DMS153 (cell line): ENCODE measurements at regions not wholly inside any gene's neighbourhood (a gene's known extent, or its start where the extent isn't known, plus 50 kb on each side); places are given as distances from the start of the nearest gene placed in this dataset.

Source experiments
- DNase-seq: peaks from one replicate; lab custom pipeline; 2025; lab: John Stamatoyannopoulos, UW

DNA sequence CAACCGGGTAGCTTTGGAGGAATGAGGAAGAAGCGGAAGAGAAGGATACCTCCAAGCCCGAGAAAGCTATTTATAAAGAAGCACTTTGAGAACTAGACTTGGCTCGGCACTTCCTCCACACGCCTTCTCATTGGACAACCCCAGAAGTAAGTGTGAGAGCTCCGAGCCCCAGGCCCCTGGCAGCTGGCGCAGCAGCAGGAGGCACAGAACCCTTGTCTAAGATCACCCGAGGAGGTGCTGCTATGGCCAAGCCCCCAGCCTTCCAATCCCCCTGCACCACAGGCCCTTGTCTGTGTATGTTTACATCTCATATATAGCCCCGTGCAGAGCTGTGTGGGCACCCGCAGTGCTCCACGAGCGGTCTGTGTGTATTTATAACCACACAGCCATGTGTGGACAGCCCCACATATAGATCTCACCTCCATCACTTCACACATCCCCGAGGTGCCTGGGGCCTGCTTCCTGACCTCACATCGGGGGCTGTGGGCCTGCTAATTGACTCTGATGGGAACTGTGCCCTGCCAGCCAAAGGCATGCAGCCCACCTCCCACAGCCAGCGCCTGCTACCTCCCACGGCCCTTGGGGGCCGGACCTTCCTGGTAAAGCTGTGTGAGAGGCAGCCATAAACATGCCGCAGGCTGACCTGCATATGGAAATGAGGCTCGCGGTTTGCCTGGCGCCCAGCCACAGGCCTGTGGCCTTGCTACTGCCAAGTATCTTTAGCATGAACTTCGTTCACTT lies 96.1 kb downstream of the C17orf67 start:
- no peak for DNase-seq

DNA sequence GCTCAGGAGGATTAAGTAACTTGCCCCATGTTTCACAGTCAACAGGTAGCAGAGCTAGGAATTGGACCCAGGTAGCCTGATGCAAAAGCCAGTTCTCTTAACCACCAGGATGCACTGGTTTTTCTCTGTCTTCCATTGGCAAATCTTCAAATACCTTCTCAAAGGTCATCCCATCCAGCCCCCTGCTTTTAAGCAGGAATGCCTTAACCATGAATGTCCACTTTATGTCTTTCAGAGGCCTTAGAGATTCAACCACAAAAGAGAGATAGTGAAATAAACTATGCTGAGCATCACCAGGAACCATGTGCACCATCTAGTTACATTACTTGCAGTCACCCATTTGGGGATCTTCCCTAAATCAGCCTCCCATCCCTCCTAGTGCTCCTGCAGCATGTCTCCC lies 94.3 kb downstream of the C17orf67 start:
- no peak for DNase-seq

DNA sequence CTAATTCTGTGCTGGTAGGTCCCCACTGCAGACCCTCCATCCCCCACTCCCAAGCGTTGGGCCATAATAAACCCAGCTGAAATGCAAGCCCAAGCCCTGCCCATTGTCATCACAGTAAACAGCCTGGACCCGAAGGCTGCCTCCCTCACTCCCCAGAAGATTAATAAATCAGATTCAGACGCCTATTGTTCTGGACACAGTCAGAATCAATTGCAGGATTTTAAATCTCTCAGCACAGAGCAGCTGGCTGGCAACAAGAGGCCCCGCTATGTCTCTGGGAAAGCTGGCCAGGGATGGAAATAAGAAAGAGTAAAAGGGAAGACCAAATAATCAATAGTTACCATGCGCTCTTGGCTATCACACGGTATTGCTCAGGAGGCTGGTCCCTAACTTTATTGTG lies 93.9 kb downstream of the C17orf67 start:
- no peak for DNase-seq

DNA sequence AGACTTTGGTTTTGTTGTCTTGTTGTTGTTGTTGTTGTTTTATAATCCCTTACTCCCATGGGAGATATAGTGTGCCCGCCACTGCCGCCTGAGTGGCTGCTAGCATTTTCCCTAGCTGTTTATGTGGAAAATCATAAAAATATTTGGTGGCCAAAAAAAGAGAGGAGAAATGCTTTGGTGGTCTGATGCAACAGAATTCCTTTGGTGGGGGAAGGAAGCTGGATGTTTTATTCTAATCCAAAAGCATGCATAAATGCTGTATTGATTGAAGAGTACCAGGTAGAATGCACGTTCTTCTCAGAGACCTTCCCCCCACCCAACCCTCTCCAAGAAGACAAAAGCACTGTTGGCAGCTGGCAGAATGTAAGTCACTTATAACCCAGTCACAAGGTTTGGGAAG lies 93.2 kb downstream of the C17orf67 start:
- DNase-seq: no peak
